ENCODE measurements at regions not wholly inside any gene's neighbourhood (a gene's known extent, or its start where the extent isn't known, plus 50 kb on each side); places are given as distances from the start of the nearest gene placed in this dataset.
"Not testable (repeated sequence)": the region's sequence is repeated elsewhere in the genome, so short reads cannot be mapped to it uniquely, and the experiment has no call there.

DNA sequence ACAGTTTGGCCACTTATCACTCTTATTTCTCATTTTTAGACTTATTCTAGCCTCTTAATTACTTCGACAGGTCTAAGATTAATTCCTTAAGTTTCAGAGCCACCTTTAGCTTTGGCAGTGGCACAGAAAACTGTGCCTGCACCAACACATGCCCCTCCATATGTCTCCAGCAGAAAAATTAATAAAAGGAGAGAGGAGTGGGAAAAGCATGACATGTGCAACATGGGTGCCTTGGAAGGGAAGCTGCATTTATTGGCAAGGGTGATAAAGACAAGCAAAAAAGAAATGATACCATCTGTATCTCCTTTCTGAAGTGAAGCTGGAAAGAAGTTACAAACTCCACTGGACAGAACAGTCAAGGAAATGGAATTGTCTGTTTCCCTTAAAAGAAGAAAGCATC is 121.7 kb upstream of the CFAP20DC start:
- Histone ChIP-seq H3K9me3 (ENCODE audit: severe bottlenecking) (no peaks in the 10 kb centered on the region), H3K36me3 (ENCODE audit: low read depth) (no peaks in the 10 kb centered on the region), H3K27me3 (ENCODE audit: insufficient read depth, poor library complexity, severe bottlenecking) (no peaks in the 10 kb centered on the region), H3K27ac (ENCODE audit: poor library complexity, severe bottlenecking) (no peak overlapping the region), H3K4me3 (ENCODE audit: severe bottlenecking) (no peak overlapping the region), H3K4me1 (ENCODE audit: insufficient read depth, poor library complexity, severe bottlenecking) (no peaks in the 10 kb centered on the region)
- ATAC-seq (ENCODE audit: low read depth) (no peak), DNase-seq (ENCODE audit: low spot score) (no peak)
- TF ChIP-seq, protein P1, sequence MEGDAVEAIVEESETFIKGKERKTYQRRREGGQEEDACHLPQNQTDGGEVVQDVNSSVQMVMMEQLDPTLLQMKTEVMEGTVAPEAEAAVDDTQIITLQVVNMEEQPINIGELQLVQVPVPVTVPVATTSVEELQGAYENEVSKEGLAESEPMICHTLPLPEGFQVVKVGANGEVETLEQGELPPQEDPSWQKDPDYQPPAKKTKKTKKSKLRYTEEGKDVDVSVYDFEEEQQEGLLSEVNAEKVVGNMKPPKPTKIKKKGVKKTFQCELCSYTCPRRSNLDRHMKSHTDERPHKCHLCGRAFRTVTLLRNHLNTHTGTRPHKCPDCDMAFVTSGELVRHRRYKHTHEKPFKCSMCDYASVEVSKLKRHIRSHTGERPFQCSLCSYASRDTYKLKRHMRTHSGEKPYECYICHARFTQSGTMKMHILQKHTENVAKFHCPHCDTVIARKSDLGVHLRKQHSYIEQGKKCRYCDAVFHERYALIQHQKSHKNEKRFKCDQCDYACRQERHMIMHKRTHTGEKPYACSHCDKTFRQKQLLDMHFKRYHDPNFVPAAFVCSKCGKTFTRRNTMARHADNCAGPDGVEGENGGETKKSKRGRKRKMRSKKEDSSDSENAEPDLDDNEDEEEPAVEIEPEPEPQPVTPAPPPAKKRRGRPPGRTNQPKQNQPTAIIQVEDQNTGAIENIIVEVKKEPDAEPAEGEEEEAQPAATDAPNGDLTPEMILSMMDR (IDR thresholded peaks at IDR 0.05; ENCODE audit: poor library complexity, severe bottlenecking), result no peak

DNA sequence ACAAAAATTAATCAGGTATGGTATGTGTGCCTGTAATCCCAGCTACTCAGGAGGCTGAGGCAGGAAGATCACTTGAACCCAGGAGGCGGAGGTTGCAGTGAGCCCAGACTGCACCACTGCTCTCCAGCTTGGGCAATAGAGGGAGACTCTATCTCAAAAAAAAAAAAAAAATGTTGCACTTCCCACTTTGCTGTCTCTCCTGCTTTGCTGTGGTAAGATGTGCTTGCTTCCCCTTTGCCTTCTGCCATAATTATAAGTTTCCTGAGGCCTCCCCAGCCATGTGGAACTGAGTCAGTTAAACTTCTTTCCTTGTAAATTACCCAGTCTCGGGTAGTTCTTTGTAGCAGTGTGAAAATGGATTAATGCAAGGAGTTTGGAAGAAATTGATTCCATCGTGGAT is 120.3 kb upstream of the CFAP20DC start:
- not testable (repeated sequence) for DNase-seq (ENCODE audit: low spot score); ATAC-seq (ENCODE audit: low read depth); H3K4me1 ChIP-seq (ENCODE audit: insufficient read depth, poor library complexity, severe bottlenecking)

DNA sequence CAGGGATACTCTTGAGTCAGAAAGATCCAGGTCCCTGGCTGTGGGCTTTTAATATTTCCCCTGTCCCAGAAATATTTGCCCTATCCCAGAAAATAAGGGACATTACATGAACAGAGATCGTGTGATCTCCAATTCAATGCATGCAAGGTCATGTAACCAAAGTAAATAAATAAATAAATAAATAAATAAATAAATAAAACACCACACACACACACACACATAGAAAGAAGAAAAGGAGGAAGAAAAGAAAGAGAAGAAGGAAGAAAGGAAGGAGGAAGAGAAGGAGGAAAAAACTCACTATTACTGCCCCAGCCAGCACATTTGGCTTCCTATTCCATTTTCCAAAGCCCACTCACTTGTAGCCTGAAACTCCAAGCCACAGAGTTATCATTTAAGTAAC is 117.9 kb upstream of the CFAP20DC start:
- no peak overlapping the region for H3K27ac ChIP-seq (ENCODE audit: poor library complexity, severe bottlenecking)
- no peak overlapping the region for H3K4me3 ChIP-seq (ENCODE audit: severe bottlenecking)
- H3K27me3 ChIP-seq (ENCODE audit: insufficient read depth, poor library complexity, severe bottlenecking), result no peaks in the 10 kb centered on the region
- TF ChIP-seq, protein P1 (IDR thresholded peaks at IDR 0.05; ENCODE audit: poor library complexity, severe bottlenecking), result no peak
- H3K4me1 ChIP-seq (ENCODE audit: insufficient read depth, poor library complexity, severe bottlenecking), result no peaks in the 10 kb centered on the region
- no peaks in the 10 kb centered on the region for H3K36me3 ChIP-seq (ENCODE audit: low read depth)
- ATAC-seq (ENCODE audit: low read depth) (no peak), DNase-seq (ENCODE audit: low spot score) (no peak)
- H3K9me3 ChIP-seq (ENCODE audit: severe bottlenecking), result no peaks in the 10 kb centered on the region

More for the DNA sequence above, 120.3 kb upstream of the CFAP20DC start:
- not testable (repeated sequence) for H3K4me3 ChIP-seq (ENCODE audit: severe bottlenecking); H3K36me3 ChIP-seq (ENCODE audit: low read depth); H3K27ac ChIP-seq (ENCODE audit: poor library complexity, severe bottlenecking); H3K9me3 ChIP-seq (ENCODE audit: severe bottlenecking); H3K27me3 ChIP-seq (ENCODE audit: insufficient read depth, poor library complexity, severe bottlenecking)

DNA sequence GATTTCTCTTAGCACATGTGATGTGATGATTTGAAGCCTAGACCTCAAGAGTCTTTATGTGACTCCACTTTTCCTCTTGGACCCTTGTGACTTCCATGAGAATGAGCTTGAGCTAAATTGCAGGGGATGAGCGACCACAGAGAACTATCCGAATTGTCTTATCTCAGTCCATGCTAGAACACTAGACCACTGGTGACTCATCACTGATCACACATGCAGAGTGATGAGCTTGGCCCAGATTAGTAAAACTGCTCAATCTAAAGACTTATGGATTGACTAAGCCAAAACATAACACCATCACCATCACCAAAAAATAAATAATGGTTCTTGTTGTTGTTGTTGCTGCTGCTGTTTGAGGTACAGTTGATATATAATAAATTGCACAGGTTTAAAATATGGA is 114.1 kb upstream of the CFAP20DC start:
- ATAC-seq (ENCODE audit: low read depth), result no peak
- H3K36me3 ChIP-seq (ENCODE audit: low read depth), result no peaks in the 10 kb centered on the region
- no peak for DNase-seq (ENCODE audit: low spot score)
- no peaks in the 10 kb centered on the region for H3K27me3 ChIP-seq (ENCODE audit: insufficient read depth, poor library complexity, severe bottlenecking)
- H3K27ac ChIP-seq (ENCODE audit: poor library complexity, severe bottlenecking), result no peak overlapping the region
- no peak overlapping the region for H3K4me3 ChIP-seq (ENCODE audit: severe bottlenecking)
- H3K9me3 ChIP-seq (ENCODE audit: severe bottlenecking), result no peaks in the 10 kb centered on the region
- TF ChIP-seq, protein P1 (IDR thresholded peaks at IDR 0.05; ENCODE audit: poor library complexity, severe bottlenecking), result no peak
- H3K4me1 ChIP-seq (ENCODE audit: insufficient read depth, poor library complexity, severe bottlenecking), result no peaks in the 10 kb centered on the region

DNA sequence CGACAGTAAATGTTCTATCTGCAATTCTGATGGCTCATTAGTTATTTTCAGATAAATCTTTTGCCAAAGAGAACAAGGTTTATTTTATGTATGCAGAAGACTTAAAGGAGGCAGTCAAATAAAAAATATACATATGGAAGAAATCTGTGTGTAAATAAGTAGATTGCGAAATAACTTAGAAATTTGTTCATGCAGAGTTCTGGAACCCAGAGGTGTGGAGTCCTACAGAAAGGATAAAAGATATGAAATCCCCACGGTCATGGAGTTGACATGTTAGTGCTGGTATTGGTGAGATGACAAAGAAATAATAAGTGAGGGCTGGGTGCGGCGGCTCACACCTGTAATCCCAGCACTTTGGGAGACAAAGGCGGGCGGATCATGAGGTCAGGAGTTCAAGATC is 111.2 kb upstream of the CFAP20DC start:
- no peak for DNase-seq (ENCODE audit: low spot score)
- Histone ChIP-seq H3K4me1 (ENCODE audit: insufficient read depth, poor library complexity, severe bottlenecking) (no peaks in the 10 kb centered on the region), H3K9me3 (ENCODE audit: severe bottlenecking) (no peaks in the 10 kb centered on the region), H3K27ac (ENCODE audit: poor library complexity, severe bottlenecking) (no peak overlapping the region), H3K27me3 (ENCODE audit: insufficient read depth, poor library complexity, severe bottlenecking) (no peaks in the 10 kb centered on the region), H3K36me3 (ENCODE audit: low read depth) (no peaks in the 10 kb centered on the region), H3K4me3 (ENCODE audit: severe bottlenecking) (no peak overlapping the region)
- no peak for ATAC-seq (ENCODE audit: low read depth)
- TF ChIP-seq, protein P1 (IDR thresholded peaks at IDR 0.05; ENCODE audit: poor library complexity, severe bottlenecking), result no peak

Data from RWPE2 (cell line).